Endothelial cell of umbilical vein (primary cell): ENCODE measurements at regions not wholly inside any gene's neighbourhood (a gene's known extent, or its start where the extent isn't known, plus 50 kb on each side); places are given as distances from the start of the nearest gene placed in this dataset.

Experiments used
- BruUV-seq: library from RNA; stranded (reverse); fragments of 400-500 nt; replicated peaks from 2 replicates; lab custom pipeline; 2021; lab: Mats Ljungman, UMichigan
- CTCF ChIA-PET: fragments of 300-600, 350-600 bp; sonication (Branson Sonifier 250); formaldehyde crosslinking; loops from one replicate; lab custom pipeline; 2021; ENCODE audit warnings: antibody characterized with exemption, inconsistent platforms; lab: Charles Lee
- POLR2A ChIA-PET: fragments of 300-600, 350-600 bp; sonication (Branson Sonifier 250); formaldehyde crosslinking; loops from one replicate; lab custom pipeline; 2021; ENCODE audit warnings: antibody characterized with exemption, inconsistent platforms; lab: Charles Lee
- DNase-seq: peaks from one replicate; pipeline ENCODE4 v3.0.0-alpha.2; 2011; ENCODE audit warnings: low read depth, low spot score
- FAIRE-seq: peaks from 2 replicates; lab custom pipeline; 2011; peaks lifted over from hg19 to GRCh38; lab: Jason Lieb, UNC
- H2AFZ ChIP-seq: 2 replicates; pipeline ENCODE4 v1.6.0; 2012; ENCODE audit warnings: low read depth, low read length, control low read depth, inconsistent platforms
- H3K27ac ChIP-seq: 2 replicates; pipeline ENCODE4 v1.5.1; 2011; ENCODE audit warnings: low read depth, mild to moderate bottlenecking, control low read depth, low read length, moderate library complexity; ENCODE audit not compliant: insufficient read depth
- H3K27me3 ChIP-seq, 2 experiments: 2 replicates each; pipeline versions ENCODE4 v1.6.0 to v1.6.1; 2011; ENCODE audit warnings: low read length in 2 of 2, mixed read lengths in 1 of 2; ENCODE audit not compliant: control insufficient read depth in 2 of 2, insufficient read depth in 2 of 2
- H3K36me3 ChIP-seq, 2 experiments: 2 replicates in 1 of 2; 3 replicates in 1 of 2; pipeline ENCODE4 v1.5.1; 2011; ENCODE audit warnings: low read length in 2 of 2, mild to moderate bottlenecking in 1 of 2, moderate library complexity in 1 of 2; ENCODE audit not compliant: control insufficient read depth in 2 of 2, insufficient read depth in 2 of 2; ENCODE audit errors: extremely low read depth in 1 of 2
- H3K4me1 ChIP-seq: 3 replicates; pipeline ENCODE4 v1.5.1; 2011; ENCODE audit warnings: mild to moderate bottlenecking, low read length; ENCODE audit not compliant: control insufficient read depth, insufficient read depth; ENCODE audit errors: extremely low read depth
- H3K4me2 ChIP-seq: 2 replicates; pipeline ENCODE4 v1.6.1; 2011; ENCODE audit warnings: low read length, control low read depth, mixed read lengths; ENCODE audit not compliant: insufficient read depth
- H3K4me3 ChIP-seq, 3 experiments: fragments of 200-600 bp in 1 of 3; sonication (generic), shearing (Covaris generic) in 1 of 3; replicated peaks in 1 of 3; 2 replicates each; pipeline ENCODE4 v1.5.1; 2011 to 2016; ENCODE audit warnings: control low read depth in 3 of 3, low read length in 3 of 3, mild to moderate bottlenecking in 2 of 3, inconsistent platforms in 1 of 3, low read depth in 1 of 3, moderate library complexity in 1 of 3; ENCODE audit not compliant: insufficient read depth in 1 of 3
- H3K79me2 ChIP-seq: 2 replicates; pipeline ENCODE4 v1.6.0; 2012; ENCODE audit warnings: low read length, inconsistent platforms; ENCODE audit not compliant: control insufficient read depth, insufficient read depth
- H3K9ac ChIP-seq: replicated peaks from 2 replicates; pipeline ENCODE3; 2011; ENCODE audit warnings: low read length, control low read depth; ENCODE audit not compliant: insufficient read depth; ENCODE audit errors: extremely low read depth
- H3K9me1 ChIP-seq: replicated peaks from 3 replicates; pipeline ENCODE4 v1.6.0; 2011; ENCODE audit warnings: mild to moderate bottlenecking, low read length; ENCODE audit not compliant: control insufficient read depth, insufficient read depth; ENCODE audit errors: extremely low read depth
- H3K9me3 ChIP-seq: replicated peaks from 2 replicates; pipeline ENCODE4 v1.5.1; 2012; ENCODE audit warnings: low read length, inconsistent platforms; ENCODE audit not compliant: control insufficient read depth, insufficient read depth
- H4K20me1 ChIP-seq: replicated peaks from 2 replicates; pipeline ENCODE3; 2011; ENCODE audit warnings: mild to moderate bottlenecking, low read length; ENCODE audit not compliant: control insufficient read depth, insufficient read depth; ENCODE audit errors: extremely low read depth
- CTCF ChIP-seq, 2 donors: IDR thresholded peaks; 1 replicate in 1 of 2; 2 replicates in 1 of 2; pipeline ENCODE4 v1.5.1; 2011; ENCODE audit warnings: low read length in 2 of 2, mild to moderate bottlenecking in 2 of 2, moderate library complexity in 2 of 2, control low read depth in 1 of 2, inconsistent platforms in 1 of 2, low read depth in 1 of 2; ENCODE audit not compliant: insufficient read depth in 1 of 2; ENCODE audit errors: extremely low read depth in 1 of 2
- EZH2 ChIP-seq: IDR thresholded peaks from 2 replicates; pipeline ENCODE4 v1.6.1; 2012; ENCODE audit warnings: borderline replicate concordance, low read depth, mild to moderate bottlenecking, moderate library complexity, low read length, inconsistent platforms; ENCODE audit not compliant: severe bottlenecking
- FOS ChIP-seq: IDR thresholded peaks from 2 replicates; pipeline ENCODE4 v1.6.1; 2011; ENCODE audit warnings: mild to moderate bottlenecking, low read length, moderate library complexity, borderline replicate concordance; ENCODE audit not compliant: insufficient read depth
- GATA2 ChIP-seq: IDR thresholded peaks from 2 replicates; pipeline ENCODE4 v1.7.0; 2011; ENCODE audit warnings: low read depth, mild to moderate bottlenecking, moderate library complexity, mixed read lengths, low read length; ENCODE audit not compliant: insufficient read length, insufficient read depth
- JUN ChIP-seq: IDR thresholded peaks from 2 replicates; pipeline ENCODE4 v1.6.1; 2011; ENCODE audit warnings: borderline replicate concordance, low read depth; ENCODE audit not compliant: insufficient read length, insufficient read depth
- MAX ChIP-seq: IDR thresholded peaks from 2 replicates; pipeline ENCODE4 v1.6.1; 2011; ENCODE audit not compliant: insufficient read depth, insufficient read length
- MYC ChIP-seq: IDR thresholded peaks from one replicate; pipeline ENCODE4 v1.6.1; 2011; ENCODE audit warnings: mild to moderate bottlenecking, low read depth, low read length
- POLR2A ChIP-seq: IDR thresholded peaks from 2 replicates; pipeline ENCODE4 v1.6.1; 2012; ENCODE audit warnings: low read depth, mild to moderate bottlenecking, control low read depth, low read length
- POLR2AphosphoS5 ChIP-seq: IDR thresholded peaks from 2 replicates; pipeline ENCODE4 v1.6.1; 2012; ENCODE audit warnings: low read depth, mild to moderate bottlenecking, control low read depth, low read length, moderate library complexity; ENCODE audit not compliant: insufficient read depth
- dilution Hi-C: fragments of 300-500 bp; cut with MboI; formaldehyde crosslinking; loops from one replicate; pipeline ENCODE4 v1.15.0; 2019; ENCODE audit warnings: low sequenced_read_pairs; ENCODE audit not compliant: extremely low pct_ligation_motif_present
- intact Hi-C: fragments of 100-400 bp; cut with micrococcal nuclease; formaldehyde crosslinking; loops from one replicate; pipeline ENCODE4 v1.10.0; 2022

GRCh38 chr3:76352051-76352450, 566.7 kb upstream of the ZNF717 start:
- H3K27ac ChIP-seq: no peak overlapping the region
- no peaks in the 10 kb centered on the region for H3K9me1 ChIP-seq
- H3K27me3 ChIP-seq: no peaks in the 10 kb centered on the region
- H3K4me1 ChIP-seq: no peaks in the 10 kb centered on the region
- H3K36me3 ChIP-seq: no peaks in the 10 kb centered on the region
- no peaks in the 10 kb centered on the region for H3K79me2 ChIP-seq
- intact Hi-C loops (no loop called here), dilution Hi-C loops (no loop called here)
- FAIRE-seq (no peak), DNase-seq (no peak)
- peaks cover 8% of the 10 kb centered on the region for H3K9me3 ChIP-seq
- ChIA-PET POLR2A (no interaction called here), CTCF (no interaction called here)
- H3K4me3 ChIP-seq: no peak overlapping the region
- no TSS peak for BruUV-seq
- no peak overlapping the region for H2AFZ ChIP-seq
- no peaks in the 10 kb centered on the region for H4K20me1 ChIP-seq
- H3K4me2 ChIP-seq: no peak overlapping the region
- no peak overlapping the region for H3K9ac ChIP-seq
- TF ChIP-seq POLR2AphosphoS5 (no peak), POLR2A (no peak), CTCF (IDR thresholded peaks at IDR 0.05; ENCODE audit: extremely low read depth in 1 of 2, insufficient read depth in 1 of 2, low read depth in 1 of 2, low read length in 2 of 2) (no peak), MYC (no peak), JUN (no peak), MAX (no peak), GATA2 (no peak), FOS (no peak), EZH2 (no peak)
